ENCODE measurements at regions not wholly inside any gene's neighbourhood (a gene's known extent, or its start where the extent isn't known, plus 50 kb on each side); places are given as distances from the start of the nearest gene placed in this dataset.

DNA sequence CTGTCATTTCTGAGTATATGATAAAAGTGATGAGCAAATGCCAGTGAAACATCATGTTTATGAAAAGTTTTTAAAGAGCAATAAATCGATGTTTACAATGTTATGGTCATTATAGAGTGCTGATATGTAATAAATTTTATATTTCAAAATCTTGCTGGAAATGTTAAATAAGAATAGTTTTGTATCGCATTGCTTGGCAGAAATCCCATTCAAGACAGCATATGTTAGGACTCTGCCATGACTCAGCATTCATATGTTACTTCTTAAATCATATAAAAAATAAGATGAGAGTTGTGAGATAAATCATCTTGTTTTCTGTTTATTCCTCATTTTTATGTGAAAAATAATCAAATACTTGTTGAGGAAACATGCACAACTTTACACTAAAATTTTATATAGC lies 949.9 kb upstream of the NRXN1 start:
- Mint-ChIP-seq H3K4me3 (no peak overlapping the region), H3K36me3 (ENCODE audit: low read depth) (no peaks in the 10 kb centered on the region), H3K9me3 (no peaks in the 10 kb centered on the region), H3K27ac (no peak overlapping the region), H3K27me3 (ENCODE audit: low read depth, poor library complexity) (no peaks in the 10 kb centered on the region), H3K4me1 (no peaks in the 10 kb centered on the region)
- no peak for DNase-seq
- TF ChIP-seq, protein P1, sequence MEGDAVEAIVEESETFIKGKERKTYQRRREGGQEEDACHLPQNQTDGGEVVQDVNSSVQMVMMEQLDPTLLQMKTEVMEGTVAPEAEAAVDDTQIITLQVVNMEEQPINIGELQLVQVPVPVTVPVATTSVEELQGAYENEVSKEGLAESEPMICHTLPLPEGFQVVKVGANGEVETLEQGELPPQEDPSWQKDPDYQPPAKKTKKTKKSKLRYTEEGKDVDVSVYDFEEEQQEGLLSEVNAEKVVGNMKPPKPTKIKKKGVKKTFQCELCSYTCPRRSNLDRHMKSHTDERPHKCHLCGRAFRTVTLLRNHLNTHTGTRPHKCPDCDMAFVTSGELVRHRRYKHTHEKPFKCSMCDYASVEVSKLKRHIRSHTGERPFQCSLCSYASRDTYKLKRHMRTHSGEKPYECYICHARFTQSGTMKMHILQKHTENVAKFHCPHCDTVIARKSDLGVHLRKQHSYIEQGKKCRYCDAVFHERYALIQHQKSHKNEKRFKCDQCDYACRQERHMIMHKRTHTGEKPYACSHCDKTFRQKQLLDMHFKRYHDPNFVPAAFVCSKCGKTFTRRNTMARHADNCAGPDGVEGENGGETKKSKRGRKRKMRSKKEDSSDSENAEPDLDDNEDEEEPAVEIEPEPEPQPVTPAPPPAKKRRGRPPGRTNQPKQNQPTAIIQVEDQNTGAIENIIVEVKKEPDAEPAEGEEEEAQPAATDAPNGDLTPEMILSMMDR (IDR thresholded peaks at IDR 0.05): no peak

- H3K27ac Mint-ChIP-seq: no peak overlapping the region
- peaks cover 4% of the 10 kb centered on the region for H3K9me3 Mint-ChIP-seq
- no peak for DNase-seq
- H3K4me1 Mint-ChIP-seq: no peaks in the 10 kb centered on the region
- TF ChIP-seq, protein P1 (IDR thresholded peaks at IDR 0.05): no peak
- H3K4me3 Mint-ChIP-seq: no peak overlapping the region
- H3K36me3 Mint-ChIP-seq (ENCODE audit: low read depth): no peaks in the 10 kb centered on the region
- H3K27me3 Mint-ChIP-seq (ENCODE audit: low read depth, poor library complexity): no peaks in the 10 kb centered on the region
Observed at GRCh38 chr2:51976623-51977022, 944.7 kb upstream of the NRXN1 start.

GRCh38 chr2:51971136-51971535 lies 939.2 kb upstream of the NRXN1 start:
- Mint-ChIP-seq H3K27ac (no peak overlapping the region), H3K4me1 (no peaks in the 10 kb centered on the region), H3K27me3 (ENCODE audit: low read depth, poor library complexity) (no peaks in the 10 kb centered on the region), H3K4me3 (no peak overlapping the region), H3K36me3 (ENCODE audit: low read depth) (no peaks in the 10 kb centered on the region), H3K9me3 (peaks cover 4% of the 10 kb centered on the region)
- TF ChIP-seq, protein P1 (IDR thresholded peaks at IDR 0.05): no peak
- DNase-seq: no peak

GRCh38 chr2:51969347-51969746 lies 937.4 kb upstream of the NRXN1 start:
- Mint-ChIP-seq H3K4me1 (no peaks in the 10 kb centered on the region), H3K9me3 (peaks cover 4% of the 10 kb centered on the region), H3K4me3 (no peak overlapping the region), H3K27ac (no peak overlapping the region), H3K27me3 (ENCODE audit: low read depth, poor library complexity) (no peaks in the 10 kb centered on the region), H3K36me3 (ENCODE audit: low read depth) (no peaks in the 10 kb centered on the region)
- DNase-seq: no peak
- TF ChIP-seq, protein P1 (IDR thresholded peaks at IDR 0.05): no peak

- H3K4me3 Mint-ChIP-seq: no peak overlapping the region
- no peak overlapping the region for H3K27ac Mint-ChIP-seq
Observed at GRCh38 chr2:51960841-51961335, 929.0 kb upstream of the NRXN1 start.

DNA sequence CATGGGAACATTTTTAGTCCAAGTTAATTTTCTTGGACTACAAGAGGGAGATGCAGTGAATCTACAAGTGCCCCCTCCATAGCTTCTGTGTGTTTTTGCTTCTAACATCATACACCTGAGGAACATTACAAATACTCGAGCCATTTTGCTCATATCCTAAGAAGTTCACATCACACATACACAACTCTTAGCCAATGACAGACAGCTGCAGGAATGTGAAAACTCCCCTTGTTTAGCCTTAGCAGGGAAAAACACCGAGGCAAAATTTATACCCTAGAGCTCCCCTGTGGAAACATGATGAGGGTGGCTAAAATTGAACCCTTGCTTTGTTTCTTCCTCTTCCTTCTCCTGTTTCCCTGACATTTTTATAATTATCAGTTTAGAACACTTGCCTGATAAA lies 928.3 kb upstream of the NRXN1 start:
- no peaks in the 10 kb centered on the region for H3K36me3 Mint-ChIP-seq (ENCODE audit: low read depth)
- TF ChIP-seq, protein P1 (IDR thresholded peaks at IDR 0.05): no peak
- no peak for DNase-seq
- H3K9me3 Mint-ChIP-seq: no peaks in the 10 kb centered on the region
- no peak overlapping the region for H3K4me3 Mint-ChIP-seq
- no peaks in the 10 kb centered on the region for H3K4me1 Mint-ChIP-seq
- H3K27ac Mint-ChIP-seq: no peak overlapping the region
- H3K27me3 Mint-ChIP-seq (ENCODE audit: low read depth, poor library complexity): no peaks in the 10 kb centered on the region

More at GRCh38 chr2:51960841-51961335, 929.0 kb upstream of the NRXN1 start:
- Mint-ChIP-seq H3K27me3 (ENCODE audit: low read depth, poor library complexity) (no peaks in the 10 kb centered on the region), H3K9me3 (no peaks in the 10 kb centered on the region), H3K36me3 (ENCODE audit: low read depth) (no peaks in the 10 kb centered on the region), H3K4me1 (no peaks in the 10 kb centered on the region)
- TF ChIP-seq, protein P1 (IDR thresholded peaks at IDR 0.05): no peak
- no peak for DNase-seq
